ENCODE measurements at regions not wholly inside any gene's neighbourhood (a gene's known extent, or its start where the extent isn't known, plus 50 kb on each side); places are given as distances from the start of the nearest gene placed in this dataset.

GRCh38 chr16:54696970-54697369 lies 233.7 kb upstream of the IRX5 start:
- WGBS, 2 donors, result 73 to 75% methylated on average over 9 of the region's 9 CpGs
- no peaks in the 10 kb centered on the region for H3K4me1 ChIP-seq (ENCODE audit: control insufficient read depth in 2 of 2, insufficient read depth in 2 of 2, low read length in 1 of 2)
- H3K9me3 ChIP-seq (ENCODE audit: control insufficient read depth in 2 of 2, insufficient read depth in 1 of 2, low read depth in 1 of 2, low read length in 1 of 2), result peaks cover 0 to 5% of the 10 kb centered on the region in 2 donors
- no peaks in the 10 kb centered on the region for H3K27me3 ChIP-seq (ENCODE audit: control insufficient read depth in 1 of 2, insufficient read depth in 2 of 2, low read length in 2 of 2)
- H3K36me3 ChIP-seq (ENCODE audit: control insufficient read depth in 2 of 2, insufficient read depth in 2 of 2, low read length in 1 of 2), result no peaks in the 10 kb centered on the region
- no peak overlapping the region for H3K4me3 ChIP-seq (ENCODE audit: low read depth in 1 of 2, low read length in 2 of 2)
- H3K27ac ChIP-seq (ENCODE audit: low read depth in 2 of 2, low read length in 1 of 2), result no peak overlapping the region

- no peaks in the 10 kb centered on the region for H3K27me3 ChIP-seq (ENCODE audit: control insufficient read depth in 1 of 2, insufficient read depth in 2 of 2, low read length in 2 of 2)
- H3K27ac ChIP-seq (ENCODE audit: low read depth in 2 of 2, low read length in 1 of 2), result no peak overlapping the region
- 70 to 75% methylated on average over 8 of the region's 8 CpGs for WGBS, 2 donors
- H3K9me3 ChIP-seq (ENCODE audit: control insufficient read depth in 2 of 2, insufficient read depth in 1 of 2, low read depth in 1 of 2, low read length in 1 of 2), result peaks cover 0 to 5% of the 10 kb centered on the region in 2 donors
- H3K4me3 ChIP-seq (ENCODE audit: low read depth in 1 of 2, low read length in 2 of 2), result no peak overlapping the region
- H3K4me1 ChIP-seq (ENCODE audit: control insufficient read depth in 2 of 2, insufficient read depth in 2 of 2, low read length in 1 of 2), result no peaks in the 10 kb centered on the region
- H3K36me3 ChIP-seq (ENCODE audit: control insufficient read depth in 2 of 2, insufficient read depth in 2 of 2, low read length in 1 of 2), result no peaks in the 10 kb centered on the region
These were observed 234.1 kb upstream of the IRX5 start for GRCh38 chr16:54696522-54696921.

GRCh38 chr16:54694651-54695050 lies 236.0 kb upstream of the IRX5 start:
- H3K27ac ChIP-seq (ENCODE audit: low read depth in 2 of 2, low read length in 1 of 2), result no peak overlapping the region
- no peaks in the 10 kb centered on the region for H3K4me1 ChIP-seq (ENCODE audit: control insufficient read depth in 2 of 2, insufficient read depth in 2 of 2, low read length in 1 of 2)
- peaks cover 0 to 3% of the 10 kb centered on the region in 2 donors for H3K9me3 ChIP-seq (ENCODE audit: control insufficient read depth in 2 of 2, insufficient read depth in 1 of 2, low read depth in 1 of 2, low read length in 1 of 2)
- WGBS, 2 donors, result 56 to 81% methylated on average over 2 of the region's 2 CpGs
- no peak overlapping the region for H3K4me3 ChIP-seq (ENCODE audit: low read depth in 1 of 2, low read length in 2 of 2)
- H3K36me3 ChIP-seq (ENCODE audit: control insufficient read depth in 2 of 2, insufficient read depth in 2 of 2, low read length in 1 of 2), result no peaks in the 10 kb centered on the region
- no peaks in the 10 kb centered on the region for H3K27me3 ChIP-seq (ENCODE audit: control insufficient read depth in 1 of 2, insufficient read depth in 2 of 2, low read length in 2 of 2)

- Histone ChIP-seq H3K36me3 (ENCODE audit: control insufficient read depth in 2 of 2, insufficient read depth in 2 of 2, low read length in 1 of 2) (no peaks in the 10 kb centered on the region), H3K9me3 (ENCODE audit: control insufficient read depth in 2 of 2, insufficient read depth in 1 of 2, low read depth in 1 of 2, low read length in 1 of 2) (peaks cover 0 to 3% of the 10 kb centered on the region in 2 donors), H3K4me1 (ENCODE audit: control insufficient read depth in 2 of 2, insufficient read depth in 2 of 2, low read length in 1 of 2) (no peaks in the 10 kb centered on the region), H3K27me3 (ENCODE audit: control insufficient read depth in 1 of 2, insufficient read depth in 2 of 2, low read length in 2 of 2) (no peaks in the 10 kb centered on the region), H3K27ac (ENCODE audit: low read depth in 2 of 2, low read length in 1 of 2) (no peak overlapping the region), H3K4me3 (ENCODE audit: low read depth in 1 of 2, low read length in 2 of 2) (no peak overlapping the region)
These were observed 236.8 kb upstream of the IRX5 start for GRCh38 chr16:54693864-54694263.

DNA sequence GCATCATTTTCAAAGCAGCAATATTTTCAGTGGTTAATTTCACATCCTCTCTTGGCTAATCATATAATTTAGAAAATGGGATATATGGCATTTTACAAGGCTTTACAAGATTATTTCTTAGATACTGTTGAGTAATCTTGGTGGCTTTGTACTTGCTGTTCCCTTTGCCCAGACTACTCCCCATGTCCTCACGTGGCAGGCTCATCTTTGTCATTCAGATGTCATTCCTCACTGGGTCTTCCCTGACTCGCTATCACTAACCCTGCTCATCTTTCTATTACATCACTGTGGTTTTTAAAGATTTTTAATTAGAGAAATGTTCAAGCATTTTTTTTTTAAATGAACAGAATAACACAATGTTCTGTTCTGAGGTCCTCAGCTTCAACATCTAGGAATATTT lies 240.0 kb upstream of the IRX5 start:
- H3K9me3 ChIP-seq (ENCODE audit: control insufficient read depth in 2 of 2, insufficient read depth in 1 of 2, low read depth in 1 of 2, low read length in 1 of 2), result peaks cover 0 to 3% of the 10 kb centered on the region in 2 donors
- WGBS, 2 donors, result 66 to 73% methylated on average over 2 of the region's 2 CpGs
- no peaks in the 10 kb centered on the region for H3K4me1 ChIP-seq (ENCODE audit: control insufficient read depth in 2 of 2, insufficient read depth in 2 of 2, low read length in 1 of 2)
- no peaks in the 10 kb centered on the region for H3K36me3 ChIP-seq (ENCODE audit: control insufficient read depth in 2 of 2, insufficient read depth in 2 of 2, low read length in 1 of 2)
- no peak overlapping the region for H3K4me3 ChIP-seq (ENCODE audit: low read depth in 1 of 2, low read length in 2 of 2)
- H3K27ac ChIP-seq (ENCODE audit: low read depth in 2 of 2, low read length in 1 of 2), result no peak overlapping the region
- no peaks in the 10 kb centered on the region for H3K27me3 ChIP-seq (ENCODE audit: control insufficient read depth in 1 of 2, insufficient read depth in 2 of 2, low read length in 2 of 2)

- peaks cover 0 to 3% of the 10 kb centered on the region in 2 donors for H3K9me3 ChIP-seq (ENCODE audit: control insufficient read depth in 2 of 2, insufficient read depth in 1 of 2, low read depth in 1 of 2, low read length in 1 of 2)
- H3K36me3 ChIP-seq (ENCODE audit: control insufficient read depth in 2 of 2, insufficient read depth in 2 of 2, low read length in 1 of 2), result no peaks in the 10 kb centered on the region
- H3K4me3 ChIP-seq (ENCODE audit: low read depth in 1 of 2, low read length in 2 of 2), result no peak overlapping the region
- 80% methylated on average over 2 of the region's 2 CpGs for WGBS, 2 donors
- H3K27ac ChIP-seq (ENCODE audit: low read depth in 2 of 2, low read length in 1 of 2), result no peak overlapping the region
- no peaks in the 10 kb centered on the region for H3K4me1 ChIP-seq (ENCODE audit: control insufficient read depth in 2 of 2, insufficient read depth in 2 of 2, low read length in 1 of 2)
- no peaks in the 10 kb centered on the region for H3K27me3 ChIP-seq (ENCODE audit: control insufficient read depth in 1 of 2, insufficient read depth in 2 of 2, low read length in 2 of 2)
These were observed 240.4 kb upstream of the IRX5 start for GRCh38 chr16:54690306-54690705.

DNA sequence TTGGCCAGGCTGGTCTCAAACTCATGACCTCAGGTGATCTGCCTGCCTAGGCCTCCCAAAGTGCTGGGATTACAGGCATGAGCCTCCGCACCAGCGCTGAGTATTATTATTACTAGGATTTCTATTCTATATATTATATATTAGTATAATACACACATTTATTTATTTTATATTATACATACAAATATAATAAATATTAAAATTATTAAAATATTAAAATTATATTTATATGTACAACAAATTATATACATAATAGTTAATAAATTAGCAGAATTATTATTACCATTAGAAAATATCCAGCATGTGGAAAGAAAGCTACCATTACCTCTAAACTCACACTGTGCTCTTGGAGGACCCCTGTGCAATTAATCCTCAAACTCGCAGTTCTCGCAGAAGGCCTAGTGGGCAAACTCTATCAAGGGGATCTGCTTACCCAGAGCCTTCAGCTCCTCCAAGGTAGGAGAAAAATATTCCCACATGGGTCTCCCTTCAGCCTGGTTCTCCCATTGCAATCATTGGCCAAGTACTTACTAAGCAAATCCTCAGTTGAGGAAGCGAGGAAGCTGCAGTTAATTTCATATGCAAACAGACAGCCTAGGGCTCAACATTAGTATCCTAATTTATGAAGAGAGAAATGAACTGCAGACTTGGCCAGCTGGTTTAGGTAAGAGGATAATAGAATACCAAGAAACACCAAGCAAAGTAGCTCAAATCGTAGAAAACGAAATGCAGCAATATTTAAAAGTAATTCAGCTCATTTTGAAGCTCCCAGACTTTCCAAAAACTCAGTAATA lies 241.4 kb upstream of the IRX5 start:
- 91% methylated on average over 7 of the region's 7 CpGs for WGBS, 2 donors
- Histone ChIP-seq H3K27me3 (ENCODE audit: control insufficient read depth in 1 of 2, insufficient read depth in 2 of 2, low read length in 2 of 2) (no peaks in the 10 kb centered on the region), H3K4me3 (ENCODE audit: low read depth in 1 of 2, low read length in 2 of 2) (no peak overlapping the region), H3K36me3 (ENCODE audit: control insufficient read depth in 2 of 2, insufficient read depth in 2 of 2, low read length in 1 of 2) (no peaks in the 10 kb centered on the region), H3K9me3 (ENCODE audit: control insufficient read depth in 2 of 2, insufficient read depth in 1 of 2, low read depth in 1 of 2, low read length in 1 of 2) (peaks cover 0 to 3% of the 10 kb centered on the region in 2 donors), H3K27ac (ENCODE audit: low read depth in 2 of 2, low read length in 1 of 2) (no peak overlapping the region), H3K4me1 (ENCODE audit: control insufficient read depth in 2 of 2, insufficient read depth in 2 of 2, low read length in 1 of 2) (no peaks in the 10 kb centered on the region)

DNA sequence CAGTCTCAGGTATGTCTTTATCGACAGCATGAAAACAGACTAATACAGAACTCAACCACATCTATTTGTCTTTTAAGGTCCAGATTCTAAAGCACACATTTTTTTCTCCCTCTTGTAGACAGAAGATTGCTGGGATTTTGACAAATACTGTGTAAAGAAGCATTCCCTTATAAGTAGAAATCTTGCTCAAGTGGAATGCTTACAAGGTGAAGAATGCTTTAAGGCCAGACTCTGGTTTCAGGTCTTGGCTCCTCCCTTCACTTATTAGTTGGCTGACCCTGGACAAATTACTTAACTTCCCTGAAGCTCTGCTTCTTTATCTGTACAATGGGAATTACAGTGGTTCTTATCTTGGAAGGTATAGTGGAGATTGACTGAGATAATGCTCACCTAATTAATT lies 242.3 kb upstream of the IRX5 start:
- H3K36me3 ChIP-seq (ENCODE audit: control insufficient read depth in 2 of 2, insufficient read depth in 2 of 2, low read length in 1 of 2), result no peaks in the 10 kb centered on the region
- WGBS, 2 donors, result 84 to 94% methylated on average over 1 of the region's 1 CpG
- no peaks in the 10 kb centered on the region for H3K27me3 ChIP-seq (ENCODE audit: control insufficient read depth in 1 of 2, insufficient read depth in 2 of 2, low read length in 2 of 2)

GRCh38 chr16:54687043-54687899 lies 243.4 kb upstream of the IRX5 start:
- Histone ChIP-seq H3K4me1 (ENCODE audit: control insufficient read depth in 2 of 2, insufficient read depth in 2 of 2, low read length in 1 of 2) (no peaks in the 10 kb centered on the region), H3K36me3 (ENCODE audit: control insufficient read depth in 2 of 2, insufficient read depth in 2 of 2, low read length in 1 of 2) (no peaks in the 10 kb centered on the region), H3K27ac (ENCODE audit: low read depth in 2 of 2, low read length in 1 of 2) (no peak overlapping the region), H3K4me3 (ENCODE audit: low read depth in 1 of 2, low read length in 2 of 2) (no peak overlapping the region), H3K27me3 (ENCODE audit: control insufficient read depth in 1 of 2, insufficient read depth in 2 of 2, low read length in 2 of 2) (no peaks in the 10 kb centered on the region), H3K9me3 (ENCODE audit: control insufficient read depth in 2 of 2, insufficient read depth in 1 of 2, low read depth in 1 of 2, low read length in 1 of 2) (no peaks in the 10 kb centered on the region)
- WGBS, 2 donors, result 69 to 73% methylated on average over 8 of the region's 8 CpGs

More for the DNA sequence above, 242.3 kb upstream of the IRX5 start:
- no peak overlapping the region for H3K27ac ChIP-seq (ENCODE audit: low read depth in 2 of 2, low read length in 1 of 2)
- no peak overlapping the region for H3K4me3 ChIP-seq (ENCODE audit: low read depth in 1 of 2, low read length in 2 of 2)
- H3K4me1 ChIP-seq (ENCODE audit: control insufficient read depth in 2 of 2, insufficient read depth in 2 of 2, low read length in 1 of 2), result no peaks in the 10 kb centered on the region
- H3K9me3 ChIP-seq (ENCODE audit: control insufficient read depth in 2 of 2, insufficient read depth in 1 of 2, low read depth in 1 of 2, low read length in 1 of 2), result peaks cover 0 to 3% of the 10 kb centered on the region in 2 donors
